Panc1 (cell line): ENCODE measurements at regions not wholly inside any gene's neighbourhood (a gene's known extent, or its start where the extent isn't known, plus 50 kb on each side); places are given as distances from the start of the nearest gene placed in this dataset.

Experiments used
- CTCF ChIP-seq: fragments of 450-650 bp; IDR thresholded peaks from 2 replicates; pipeline ENCODE4 v1.5.1; 2017; ENCODE audit warnings: mild to moderate bottlenecking
- POLR2AphosphoS5 ChIP-seq: IDR thresholded peaks from 2 replicates; pipeline ENCODE4 v1.6.1; 2012; ENCODE audit warnings: mild to moderate bottlenecking, low read depth, low read length, moderate library complexity
- REST ChIP-seq, 2 experiments: IDR thresholded peaks; 2 replicates each; pipeline ENCODE4 v1.6.1; 2011 to 2012; ENCODE audit warnings: low read depth in 2 of 2, control low read depth in 1 of 2, low read length in 1 of 2, mild to moderate bottlenecking in 1 of 2, moderate library complexity in 1 of 2; ENCODE audit not compliant: insufficient read depth in 1 of 2
- SIN3A ChIP-seq: IDR thresholded peaks from 2 replicates; pipeline ENCODE4 v1.6.1; 2012; ENCODE audit warnings: low read depth, mild to moderate bottlenecking, low read length, moderate library complexity, borderline replicate concordance; ENCODE audit not compliant: insufficient read depth

GRCh38 chr7:155191901-155192478, 105.7 kb upstream of the INSIG1 start:
- no peak for TF ChIP-seq CTCF
- no peak for TF ChIP-seq POLR2AphosphoS5
- no peak for TF ChIP-seq REST (IDR thresholded peaks at IDR 0.05; ENCODE audit: insufficient read depth in 1 of 2, low read depth in 2 of 2, low read length in 1 of 2)
- no peak for TF ChIP-seq SIN3A
